RPMI8226 (cell line): ENCODE measurements at regions not wholly inside any gene's neighbourhood (a gene's known extent, or its start where the extent isn't known, plus 50 kb on each side); places are given as distances from the start of the nearest gene placed in this dataset.
"Not testable (repeated sequence)": the region's sequence is repeated elsewhere in the genome, so short reads cannot be mapped to it uniquely, and the experiment has no call there.

Experiments
- DNase-seq: peaks from one replicate; pipeline ENCODE4 v3.0.0-alpha.2; 2015

- DNase-seq = no peak
These were observed 165.0 kb upstream of the KCTD3 start for GRCh38 chr1:215402147-215402546.

- no peak for DNase-seq
These were observed 161.9 kb upstream of the KCTD3 start for GRCh38 chr1:215405211-215405610.

- no peak for DNase-seq
These were observed 160.2 kb upstream of the KCTD3 start for GRCh38 chr1:215406927-215407326.

- no peak for DNase-seq
These were observed 159.5 kb upstream of the KCTD3 start for GRCh38 chr1:215407575-215407974.

GRCh38 chr1:215409546-215409945 lies 157.6 kb upstream of the KCTD3 start:
- not testable (repeated sequence) for DNase-seq

- DNase-seq = not testable (repeated sequence)
These were observed 151.6 kb upstream of the KCTD3 start for GRCh38 chr1:215415521-215415920.

GRCh38 chr1:215416497-215416896 lies 150.6 kb upstream of the KCTD3 start:
- no peak for DNase-seq

- no peak for DNase-seq
These were observed 150.0 kb upstream of the KCTD3 start for GRCh38 chr1:215417122-215417521.

- DNase-seq = no peak
These were observed 148.1 kb upstream of the KCTD3 start for GRCh38 chr1:215418876-215419447.

- no peak for DNase-seq
These were observed 145.4 kb upstream of the KCTD3 start for GRCh38 chr1:215421744-215422143.

- DNase-seq = no peak
These were observed 143.8 kb upstream of the KCTD3 start for GRCh38 chr1:215423288-215423687.

- DNase-seq = no peak
These were observed 142.0 kb upstream of the KCTD3 start for GRCh38 chr1:215425138-215425537.

- no peak for DNase-seq
These were observed 141.0 kb upstream of the KCTD3 start for GRCh38 chr1:215426101-215426500.

- not testable (repeated sequence) for DNase-seq
These were observed 134.4 kb upstream of the KCTD3 start for GRCh38 chr1:215432483-215433227.

- DNase-seq = no peak
These were observed 133.9 kb upstream of the KCTD3 start for GRCh38 chr1:215433237-215433636.

GRCh38 chr1:215439549-215439948 lies 127.6 kb upstream of the KCTD3 start:
- no peak for DNase-seq

GRCh38 chr1:215444715-215445414 lies 122.2 kb upstream of the KCTD3 start:
- DNase-seq = no peak

- not testable (repeated sequence) for DNase-seq
These were observed 119.1 kb upstream of the KCTD3 start for GRCh38 chr1:215448014-215448413.

- DNase-seq = not testable (repeated sequence)
These were observed 118.0 kb upstream of the KCTD3 start for GRCh38 chr1:215449147-215449546.

- DNase-seq = no peak
These were observed 113.7 kb upstream of the KCTD3 start for GRCh38 chr1:215453440-215453839.

- DNase-seq = no peak
These were observed 109.9 kb upstream of the KCTD3 start for GRCh38 chr1:215457213-215457612.

- no peak for DNase-seq
These were observed 109.0 kb upstream of the KCTD3 start for GRCh38 chr1:215458104-215458503.

- no peak for DNase-seq
These were observed 108.5 kb upstream of the KCTD3 start for GRCh38 chr1:215458562-215458961.

- DNase-seq = no peak
These were observed 108.0 kb upstream of the KCTD3 start for GRCh38 chr1:215459136-215459535.
